Fibroblast of pulmonary artery (primary cell): ENCODE measurements at regions not wholly inside any gene's neighbourhood (a gene's known extent, or its start where the extent isn't known, plus 50 kb on each side); places are given as distances from the start of the nearest gene placed in this dataset.

Experiments used
- DNase-seq: peaks from one replicate; pipeline ENCODE4 v3.0.0-alpha.2; 2010; ENCODE audit warnings: low read depth
- H3K4me3 ChIP-seq: replicated peaks from 2 replicates; pipeline ENCODE4 v1.5.1; 2011; ENCODE audit warnings: low read depth, mild to moderate bottlenecking, control low read depth, low read length, moderate library complexity
- TF ChIP-seq, protein P1 (sequence below): IDR thresholded peaks from 2 replicates; pipeline ENCODE4 v1.5.1; 2011; ENCODE audit warnings: mild to moderate bottlenecking, control low read depth, low read length, inconsistent platforms; ENCODE audit errors: missing control alignments

DNA sequence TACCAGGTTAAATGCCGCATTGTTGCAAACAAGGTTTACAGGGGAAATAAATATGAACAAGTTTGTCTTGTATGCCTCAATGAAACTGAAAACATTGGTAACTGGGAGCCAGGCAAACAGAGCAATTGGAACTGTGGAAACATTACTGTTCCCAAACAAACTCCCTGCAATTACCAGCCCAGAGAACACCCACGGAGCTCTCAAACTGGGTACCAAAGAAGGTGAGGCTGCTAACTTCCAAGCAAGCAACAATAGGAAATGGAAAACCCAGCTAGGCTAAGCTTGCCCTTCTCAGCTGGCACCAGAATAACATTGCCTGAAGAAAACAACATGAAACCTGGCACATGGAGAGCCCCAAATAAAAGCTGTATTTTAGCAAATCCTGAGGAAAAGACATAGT is 218.9 kb upstream of the THRB start:
- TF ChIP-seq, protein P1, sequence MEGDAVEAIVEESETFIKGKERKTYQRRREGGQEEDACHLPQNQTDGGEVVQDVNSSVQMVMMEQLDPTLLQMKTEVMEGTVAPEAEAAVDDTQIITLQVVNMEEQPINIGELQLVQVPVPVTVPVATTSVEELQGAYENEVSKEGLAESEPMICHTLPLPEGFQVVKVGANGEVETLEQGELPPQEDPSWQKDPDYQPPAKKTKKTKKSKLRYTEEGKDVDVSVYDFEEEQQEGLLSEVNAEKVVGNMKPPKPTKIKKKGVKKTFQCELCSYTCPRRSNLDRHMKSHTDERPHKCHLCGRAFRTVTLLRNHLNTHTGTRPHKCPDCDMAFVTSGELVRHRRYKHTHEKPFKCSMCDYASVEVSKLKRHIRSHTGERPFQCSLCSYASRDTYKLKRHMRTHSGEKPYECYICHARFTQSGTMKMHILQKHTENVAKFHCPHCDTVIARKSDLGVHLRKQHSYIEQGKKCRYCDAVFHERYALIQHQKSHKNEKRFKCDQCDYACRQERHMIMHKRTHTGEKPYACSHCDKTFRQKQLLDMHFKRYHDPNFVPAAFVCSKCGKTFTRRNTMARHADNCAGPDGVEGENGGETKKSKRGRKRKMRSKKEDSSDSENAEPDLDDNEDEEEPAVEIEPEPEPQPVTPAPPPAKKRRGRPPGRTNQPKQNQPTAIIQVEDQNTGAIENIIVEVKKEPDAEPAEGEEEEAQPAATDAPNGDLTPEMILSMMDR = no peak
- no peak overlapping the region for H3K4me3 ChIP-seq
- DNase-seq = no peak

DNA sequence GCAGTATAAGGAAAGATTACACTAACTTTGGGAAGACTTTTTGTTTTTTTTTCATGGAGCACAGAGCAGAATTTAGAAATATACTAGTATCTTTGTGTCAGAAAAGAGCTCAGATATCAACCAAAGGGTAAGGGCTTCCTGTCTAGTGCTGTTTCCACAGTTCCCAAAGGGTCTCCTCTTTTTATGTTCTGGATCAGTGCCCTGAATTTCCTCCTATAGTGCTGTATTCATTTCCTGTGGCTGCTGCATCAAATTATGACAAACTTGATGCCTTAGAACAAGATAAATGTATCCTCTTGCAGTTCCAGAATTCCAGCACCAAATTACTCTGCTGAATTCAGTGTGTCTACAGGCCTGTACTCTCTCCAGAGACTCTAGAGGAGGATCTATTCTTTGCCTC is 219.8 kb upstream of the THRB start:
- TF ChIP-seq, protein P1 = no peak
- DNase-seq = no peak
- no peak overlapping the region for H3K4me3 ChIP-seq

DNA sequence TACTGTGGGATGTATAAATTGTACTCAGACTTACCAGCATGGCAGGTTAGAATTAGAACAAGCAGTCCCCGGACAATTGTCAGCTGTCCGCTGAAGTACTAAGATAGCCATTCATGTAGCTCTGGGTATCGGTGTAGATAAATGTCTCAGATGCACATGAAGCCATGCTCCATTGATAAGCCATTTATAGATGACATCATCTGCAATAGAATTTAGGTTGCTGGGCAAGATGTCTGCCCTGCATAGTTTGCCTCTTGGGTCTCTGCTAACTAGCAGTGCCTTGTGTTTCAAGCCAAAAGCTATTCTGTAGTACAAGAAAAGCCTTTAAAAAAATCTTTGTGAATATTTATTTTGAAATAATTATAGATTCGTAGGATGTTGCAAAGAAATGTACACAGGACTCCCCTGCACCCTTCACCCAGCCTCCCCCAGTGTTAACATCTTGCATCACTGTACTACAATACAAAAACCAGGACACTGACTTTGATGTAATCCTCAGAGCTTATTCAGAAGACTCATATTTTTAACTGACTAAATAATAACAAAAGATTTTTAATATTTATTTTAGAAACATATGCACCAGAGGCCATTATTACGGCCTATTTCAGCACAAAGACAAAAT is 220.6 kb upstream of the THRB start:
- no peak for DNase-seq
- TF ChIP-seq, protein P1 = no peak
- no peak overlapping the region for H3K4me3 ChIP-seq

- no peak for DNase-seq
- H3K4me3 ChIP-seq = no peak overlapping the region
- TF ChIP-seq, protein P1 = no peak
These were observed 227.4 kb upstream of the THRB start for GRCh38 chr3:24722087-24722486.

GRCh38 chr3:24725514-24726255 is 231.0 kb upstream of the THRB start:
- no peak overlapping the region for H3K4me3 ChIP-seq
- TF ChIP-seq, protein P1 = no peak
- DNase-seq = no peak

DNA sequence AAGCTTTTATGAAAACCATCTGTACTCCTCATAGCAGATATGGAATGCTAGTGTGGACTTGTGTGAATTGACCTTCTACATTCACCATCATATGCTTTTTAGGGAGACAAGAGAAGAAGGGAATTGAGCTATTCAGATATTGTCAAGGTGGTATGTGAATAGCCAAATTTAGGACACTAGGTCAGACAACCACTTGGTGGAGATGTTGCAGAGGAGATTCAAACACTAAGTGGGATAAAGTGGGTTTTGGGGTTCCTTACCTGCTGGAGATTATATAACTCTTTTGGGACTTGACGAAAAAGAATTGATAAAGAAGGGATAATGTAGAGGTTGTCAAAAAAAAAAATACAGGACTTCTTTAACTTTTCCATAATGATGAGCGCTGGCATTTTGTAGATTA is 231.8 kb upstream of the THRB start:
- no peak overlapping the region for H3K4me3 ChIP-seq
- no peak for DNase-seq
- TF ChIP-seq, protein P1 = no peak

DNA sequence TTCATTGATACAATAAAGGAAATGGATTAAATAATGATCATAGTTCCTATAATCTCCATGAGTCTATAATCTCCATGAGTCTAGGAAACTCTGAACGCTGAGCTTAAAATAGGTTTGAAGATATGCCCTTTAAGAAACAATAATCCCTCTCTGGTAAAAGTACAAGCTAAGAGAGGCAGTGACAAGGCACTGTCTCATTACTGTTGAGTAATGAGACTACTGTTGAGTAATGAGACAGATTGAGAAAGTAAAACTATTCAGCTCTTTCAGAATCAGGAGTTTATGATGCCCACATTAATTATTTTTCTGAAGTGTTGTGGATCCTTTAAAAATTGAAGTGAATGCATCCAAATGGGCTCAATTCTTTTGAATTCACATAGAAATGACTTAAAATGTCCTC is 235.5 kb upstream of the THRB start:
- TF ChIP-seq, protein P1 = no peak
- no peak overlapping the region for H3K4me3 ChIP-seq
- no peak for DNase-seq
